HG03064 (cell line): ENCODE measurements at regions not wholly inside any gene's neighbourhood (a gene's known extent, or its start where the extent isn't known, plus 50 kb on each side); places are given as distances from the start of the nearest gene placed in this dataset.
"Not testable (repeated sequence)": the region's sequence is repeated elsewhere in the genome, so short reads cannot be mapped to it uniquely, and the experiment has no call there.

Source experiments
- ATAC-seq: cut with Tn5 transposase; IDR thresholded peaks from one replicate; pipeline ENCODE4 v1.9.1; 2021; ENCODE audit warnings: low read depth; ENCODE audit not compliant: unreplicated experiment

- no peak for ATAC-seq
Observed at GRCh38 chr12:124159655-124160054, 135.2 kb upstream of the RFLNA start.

- ATAC-seq, result no peak
Observed at GRCh38 chr12:124160097-124160756, 134.7 kb upstream of the RFLNA start.

GRCh38 chr12:124161402-124161801, 133.5 kb upstream of the RFLNA start:
- not testable (repeated sequence) for ATAC-seq

- ATAC-seq, result no peak
Observed at GRCh38 chr12:124162151-124163110, 132.5 kb upstream of the RFLNA start.

- no peak for ATAC-seq
Observed at GRCh38 chr12:124165695-124166094, 129.2 kb upstream of the RFLNA start.

- ATAC-seq, result no peak
Observed at GRCh38 chr12:124167141-124167540, 127.8 kb upstream of the RFLNA start.

GRCh38 chr12:124168016-124168786, 126.7 kb upstream of the RFLNA start:
- no peak for ATAC-seq

- ATAC-seq, result no peak
Observed at GRCh38 chr12:124169577-124170284, 125.2 kb upstream of the RFLNA start.

- ATAC-seq, result no peak
Observed at GRCh38 chr12:124170760-124171159, 124.1 kb upstream of the RFLNA start.

GRCh38 chr12:124171231-124171979, 123.5 kb upstream of the RFLNA start:
- ATAC-seq, result no peak

GRCh38 chr12:124172636-124173035, 122.3 kb upstream of the RFLNA start:
- no peak for ATAC-seq

- ATAC-seq, result no peak
Observed at GRCh38 chr12:124173692-124174091, 121.2 kb upstream of the RFLNA start.

GRCh38 chr12:124174451-124175348, 120.2 kb upstream of the RFLNA start:
- ATAC-seq, result no peak

GRCh38 chr12:124175704-124176103, 119.2 kb upstream of the RFLNA start:
- no peak for ATAC-seq

- ATAC-seq, result no peak
Observed at GRCh38 chr12:124177276-124177950, 117.5 kb upstream of the RFLNA start.

- no peak for ATAC-seq
Observed at GRCh38 chr12:124177951-124178316, 117.0 kb upstream of the RFLNA start.

- ATAC-seq, result no peak
Observed at GRCh38 chr12:124179936-124180607, 114.8 kb upstream of the RFLNA start.

GRCh38 chr12:124183172-124183571, 111.7 kb upstream of the RFLNA start:
- no peak for ATAC-seq
